ENCODE measurements at regions not wholly inside any gene's neighbourhood (a gene's known extent, or its start where the extent isn't known, plus 50 kb on each side); places are given as distances from the start of the nearest gene placed in this dataset.

- TF ChIP-seq, protein P1, sequence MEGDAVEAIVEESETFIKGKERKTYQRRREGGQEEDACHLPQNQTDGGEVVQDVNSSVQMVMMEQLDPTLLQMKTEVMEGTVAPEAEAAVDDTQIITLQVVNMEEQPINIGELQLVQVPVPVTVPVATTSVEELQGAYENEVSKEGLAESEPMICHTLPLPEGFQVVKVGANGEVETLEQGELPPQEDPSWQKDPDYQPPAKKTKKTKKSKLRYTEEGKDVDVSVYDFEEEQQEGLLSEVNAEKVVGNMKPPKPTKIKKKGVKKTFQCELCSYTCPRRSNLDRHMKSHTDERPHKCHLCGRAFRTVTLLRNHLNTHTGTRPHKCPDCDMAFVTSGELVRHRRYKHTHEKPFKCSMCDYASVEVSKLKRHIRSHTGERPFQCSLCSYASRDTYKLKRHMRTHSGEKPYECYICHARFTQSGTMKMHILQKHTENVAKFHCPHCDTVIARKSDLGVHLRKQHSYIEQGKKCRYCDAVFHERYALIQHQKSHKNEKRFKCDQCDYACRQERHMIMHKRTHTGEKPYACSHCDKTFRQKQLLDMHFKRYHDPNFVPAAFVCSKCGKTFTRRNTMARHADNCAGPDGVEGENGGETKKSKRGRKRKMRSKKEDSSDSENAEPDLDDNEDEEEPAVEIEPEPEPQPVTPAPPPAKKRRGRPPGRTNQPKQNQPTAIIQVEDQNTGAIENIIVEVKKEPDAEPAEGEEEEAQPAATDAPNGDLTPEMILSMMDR (IDR thresholded peaks at IDR 0.05; ENCODE audit: low read length) = no peak
- no peaks in the 10 kb centered on the region for H3K27me3 ChIP-seq (replicated peaks; ENCODE audit: insufficient read depth, low read length)
- H3K79me2 ChIP-seq (ENCODE audit: low read length) = no peaks in the 10 kb centered on the region
- H3F3A ChIP-seq (ENCODE audit: insufficient read depth, low read length) = no peaks in the 10 kb centered on the region
- no peak overlapping the region for H3K9ac ChIP-seq (ENCODE audit: low read length)
- H3K4me2 ChIP-seq (ENCODE audit: low read depth, low read length) = no peak overlapping the region
- DNase-seq = no peak
- H3K27ac ChIP-seq (ENCODE audit: low read length) = no peak overlapping the region
- H3K4me3 ChIP-seq (ENCODE audit: low read length) = no peak overlapping the region
- H3K4me1 ChIP-seq (ENCODE audit: low read length) = no peaks in the 10 kb centered on the region
- no peaks in the 10 kb centered on the region for H4K20me1 ChIP-seq (ENCODE audit: insufficient read depth, low read length)
- no peaks in the 10 kb centered on the region for H3K36me3 ChIP-seq (replicated peaks; ENCODE audit: insufficient read depth, low read length)
- no peaks in the 10 kb centered on the region for H3K9me3 ChIP-seq (replicated peaks; ENCODE audit: insufficient read depth, low read length)
- H2AFZ ChIP-seq (ENCODE audit: low read length) = no peak overlapping the region
- no peaks in the 10 kb centered on the region for H3K9me2 ChIP-seq (replicated peaks; ENCODE audit: insufficient read depth, low read length)
Observed at GRCh38 chr6:134557509-134557908, 239.6 kb upstream of the SGK1 start.

DNA sequence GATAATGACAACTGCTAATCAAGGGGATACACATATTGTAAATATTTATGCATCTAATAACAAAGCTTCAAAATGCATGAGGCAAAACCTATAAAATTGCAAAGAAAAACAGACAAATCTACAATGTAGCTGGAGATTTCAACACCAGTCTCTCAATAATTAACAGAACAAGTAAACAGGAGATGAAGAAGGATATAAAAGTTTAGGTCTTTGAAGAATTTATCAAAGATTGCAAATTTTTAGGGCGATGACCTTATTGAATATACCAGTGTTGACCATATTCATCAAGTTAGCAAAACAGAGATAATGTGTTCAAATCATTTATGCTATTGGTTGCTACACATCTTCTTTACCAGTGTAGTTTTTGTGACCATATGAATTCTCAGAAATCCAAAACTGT, 237.8 kb upstream of the SGK1 start:
- Histone ChIP-seq H3K4me3 (ENCODE audit: low read length) (no peak overlapping the region), H3K9ac (ENCODE audit: low read length) (no peak overlapping the region), H3K9me2 (replicated peaks; ENCODE audit: insufficient read depth, low read length) (no peaks in the 10 kb centered on the region), H3K79me2 (ENCODE audit: low read length) (no peaks in the 10 kb centered on the region), H4K20me1 (ENCODE audit: insufficient read depth, low read length) (no peaks in the 10 kb centered on the region), H2AFZ (ENCODE audit: low read length) (no peak overlapping the region), H3F3A (ENCODE audit: insufficient read depth, low read length) (no peaks in the 10 kb centered on the region), H3K4me1 (ENCODE audit: low read length) (no peaks in the 10 kb centered on the region), H3K4me2 (ENCODE audit: low read depth, low read length) (no peak overlapping the region), H3K9me3 (replicated peaks; ENCODE audit: insufficient read depth, low read length) (no peaks in the 10 kb centered on the region), H3K27ac (ENCODE audit: low read length) (no peak overlapping the region), H3K27me3 (replicated peaks; ENCODE audit: insufficient read depth, low read length) (no peaks in the 10 kb centered on the region), H3K36me3 (replicated peaks; ENCODE audit: insufficient read depth, low read length) (no peaks in the 10 kb centered on the region)
- no peak for DNase-seq
- TF ChIP-seq, protein P1 (IDR thresholded peaks at IDR 0.05; ENCODE audit: low read length) = no peak

DNA sequence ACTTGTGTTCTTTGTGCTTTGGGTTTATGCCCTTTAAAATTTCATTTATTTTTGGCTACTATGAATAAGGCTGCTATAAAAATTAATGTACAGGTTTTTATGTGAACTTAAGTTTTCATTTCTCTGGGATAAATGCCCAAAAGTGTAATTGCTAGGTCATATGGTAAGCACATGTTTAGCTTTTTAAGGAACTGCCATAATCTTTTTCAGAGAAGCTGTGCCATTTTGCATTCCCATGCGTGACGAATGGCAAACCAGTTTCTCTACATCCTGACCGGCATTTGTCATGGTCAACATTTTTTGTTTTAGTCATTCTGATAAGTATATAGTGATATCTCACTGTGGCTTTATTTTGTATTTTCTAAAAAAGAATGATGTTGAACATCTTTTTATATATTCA, 236.0 kb upstream of the SGK1 start:
- Histone ChIP-seq H3K4me3 (ENCODE audit: low read length) (no peak overlapping the region), H3K9me3 (replicated peaks; ENCODE audit: insufficient read depth, low read length) (no peaks in the 10 kb centered on the region), H3K36me3 (replicated peaks; ENCODE audit: insufficient read depth, low read length) (no peaks in the 10 kb centered on the region), H3K4me2 (ENCODE audit: low read depth, low read length) (no peak overlapping the region), H3K27ac (ENCODE audit: low read length) (no peak overlapping the region), H4K20me1 (ENCODE audit: insufficient read depth, low read length) (no peaks in the 10 kb centered on the region), H3K79me2 (ENCODE audit: low read length) (no peaks in the 10 kb centered on the region), H3K9me2 (replicated peaks; ENCODE audit: insufficient read depth, low read length) (no peaks in the 10 kb centered on the region), H2AFZ (ENCODE audit: low read length) (no peak overlapping the region), H3F3A (ENCODE audit: insufficient read depth, low read length) (no peaks in the 10 kb centered on the region), H3K9ac (ENCODE audit: low read length) (no peak overlapping the region), H3K4me1 (ENCODE audit: low read length) (no peaks in the 10 kb centered on the region), H3K27me3 (replicated peaks; ENCODE audit: insufficient read depth, low read length) (no peaks in the 10 kb centered on the region)
- no peak for TF ChIP-seq EZH2 (optimal IDR thresholded peaks at IDR 0.05; ENCODE audit: low read depth, low read length)
- DNase-seq = no peak

- no peak overlapping the region for H3K4me2 ChIP-seq (ENCODE audit: low read depth, low read length)
- H3K9ac ChIP-seq (ENCODE audit: low read length) = no peak overlapping the region
- no peaks in the 10 kb centered on the region for H3K27me3 ChIP-seq (replicated peaks; ENCODE audit: insufficient read depth, low read length)
- H3K9me2 ChIP-seq (replicated peaks; ENCODE audit: insufficient read depth, low read length) = no peaks in the 10 kb centered on the region
- H3K4me3 ChIP-seq (ENCODE audit: low read length) = no peak overlapping the region
- no peaks in the 10 kb centered on the region for H3K4me1 ChIP-seq (ENCODE audit: low read length)
- no peak for DNase-seq
- no peak overlapping the region for H2AFZ ChIP-seq (ENCODE audit: low read length)
- H3K36me3 ChIP-seq (replicated peaks; ENCODE audit: insufficient read depth, low read length) = no peaks in the 10 kb centered on the region
- TF ChIP-seq EZH2 (optimal IDR thresholded peaks at IDR 0.05; ENCODE audit: low read depth, low read length) (no peak), EZH2phosphoT487 (IDR thresholded peaks at IDR 0.05; ENCODE audit: low read length) (no peak)
- TF ChIP-seq, protein P1 (IDR thresholded peaks at IDR 0.05; ENCODE audit: low read length) = no peak
- no peaks in the 10 kb centered on the region for H3K9me3 ChIP-seq (replicated peaks; ENCODE audit: insufficient read depth, low read length)
- H3K79me2 ChIP-seq (ENCODE audit: low read length) = no peaks in the 10 kb centered on the region
- H3F3A ChIP-seq (ENCODE audit: insufficient read depth, low read length) = no peaks in the 10 kb centered on the region
- H3K27ac ChIP-seq (ENCODE audit: low read length) = no peak overlapping the region
- no peaks in the 10 kb centered on the region for H4K20me1 ChIP-seq (ENCODE audit: insufficient read depth, low read length)
Observed at GRCh38 chr6:134551245-134551960, 233.5 kb upstream of the SGK1 start.
